ENCODE measurements at regions not wholly inside any gene's neighbourhood (a gene's known extent, or its start where the extent isn't known, plus 50 kb on each side); places are given as distances from the start of the nearest gene placed in this dataset.
A peak's percentile ranks its signal among the peaks of the same experiment; 100 is the strongest.
"Not testable (repeated sequence)": the region's sequence is repeated elsewhere in the genome, so short reads cannot be mapped to it uniquely, and the experiment has no call there.

DNA sequence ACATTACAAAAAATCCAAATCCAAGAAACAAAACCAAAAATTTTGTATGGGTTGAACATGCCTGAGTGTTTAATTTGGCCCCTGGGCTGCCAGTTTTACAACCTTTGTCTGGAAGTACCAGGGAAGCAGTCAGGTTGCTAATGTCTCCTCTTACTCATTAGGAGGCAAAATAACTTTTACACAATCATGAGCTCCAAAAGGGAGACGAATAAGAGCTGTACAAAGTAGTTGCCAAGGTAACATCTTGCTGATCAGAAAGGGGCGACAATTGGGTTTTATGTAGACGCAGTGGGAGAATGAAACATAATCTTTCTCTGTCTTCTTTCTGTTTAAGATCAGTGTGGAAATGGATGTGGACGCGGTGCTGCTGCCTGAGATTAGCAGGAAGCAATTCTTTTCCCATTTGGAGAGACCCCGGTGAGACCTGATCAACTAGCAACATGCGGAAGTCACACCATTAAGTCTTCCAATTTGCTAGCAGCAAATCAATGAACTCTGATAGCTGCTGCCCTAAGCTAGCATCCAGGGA is 90.7 kb upstream of the IGFBP7 start:
- intact Hi-C loops (cut with DNase I): no loop called here
- DNase-seq (ENCODE audit: low spot score): no peak

DNA sequence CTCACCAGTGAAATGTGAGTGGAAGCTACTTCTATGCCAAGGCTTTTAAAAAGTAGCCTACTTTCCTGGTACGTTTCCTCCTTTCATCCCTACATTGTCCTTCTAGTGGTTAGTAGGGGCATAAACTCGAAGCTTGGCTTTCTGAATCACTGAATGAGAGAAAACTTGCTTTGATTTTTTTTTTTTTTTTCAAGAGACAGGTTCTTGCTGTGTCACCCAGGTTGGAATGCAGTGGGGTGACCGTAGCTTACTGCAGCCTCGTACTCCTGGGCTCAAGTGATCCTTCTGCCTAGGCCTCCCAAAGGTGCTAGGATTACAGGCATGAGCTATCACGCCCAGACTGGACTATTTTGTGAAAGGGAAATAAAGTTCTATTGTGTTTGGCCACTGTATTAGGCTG is 89.1 kb upstream of the IGFBP7 start:
- DNase-seq (ENCODE audit: low spot score): no peak
- intact Hi-C loops (cut with DNase I): no loop called here

DNA sequence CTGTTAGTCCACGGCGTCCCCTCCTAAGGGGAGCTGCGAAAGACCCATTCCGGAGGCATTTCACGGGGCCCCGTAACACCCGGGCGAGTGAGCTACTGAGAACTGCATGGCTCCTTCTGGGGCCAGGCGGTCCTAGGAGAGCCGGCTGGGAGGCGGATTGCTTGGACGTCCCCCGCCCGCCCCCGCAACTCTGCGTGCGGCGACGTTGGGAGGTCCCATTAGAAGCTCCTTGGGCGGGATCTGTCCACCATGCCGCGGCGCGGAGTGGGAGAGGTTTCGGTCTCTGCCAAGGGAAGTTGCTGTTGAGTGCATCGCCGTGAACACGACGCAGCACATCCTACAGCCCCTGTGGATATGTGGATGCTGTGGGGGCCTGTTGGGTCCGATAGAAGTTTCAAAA is 85.4 kb upstream of the IGFBP7 start:
- no peak for DNase-seq (ENCODE audit: low spot score)

DNA sequence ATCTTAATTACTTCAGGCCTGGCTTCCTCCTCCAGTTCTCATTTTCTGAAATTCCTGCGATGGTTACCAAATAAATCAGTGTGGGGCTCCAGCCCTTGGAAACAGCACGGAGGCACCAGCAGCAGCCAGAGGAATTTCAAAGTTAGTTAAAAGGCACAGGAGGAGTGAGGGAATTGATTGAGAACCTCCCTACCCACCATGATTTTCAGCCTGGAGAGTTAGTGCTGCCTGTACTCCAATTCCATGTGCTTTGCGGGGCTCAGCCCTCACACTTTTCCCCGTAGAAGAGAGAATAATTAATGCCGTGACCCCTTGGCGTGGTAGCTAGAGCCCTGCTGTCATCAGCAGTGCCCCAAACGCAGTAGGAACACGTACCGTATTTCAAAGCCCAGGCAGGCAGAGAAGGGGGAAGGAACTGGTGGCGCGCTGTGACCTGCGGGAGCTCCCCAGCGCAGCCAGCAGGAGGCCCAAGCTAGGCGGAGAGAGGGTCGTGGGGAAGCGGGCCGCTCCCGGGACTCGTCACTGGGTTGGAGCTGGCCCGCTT is 84.0 kb upstream of the IGFBP7 start:
- DNase-seq (ENCODE audit: low spot score): no peak
- intact Hi-C loops (cut with DNase I): no loop called here

More for the DNA sequence above, 85.4 kb upstream of the IGFBP7 start:
- intact Hi-C loops (cut with DNase I): no loop called here

DNA sequence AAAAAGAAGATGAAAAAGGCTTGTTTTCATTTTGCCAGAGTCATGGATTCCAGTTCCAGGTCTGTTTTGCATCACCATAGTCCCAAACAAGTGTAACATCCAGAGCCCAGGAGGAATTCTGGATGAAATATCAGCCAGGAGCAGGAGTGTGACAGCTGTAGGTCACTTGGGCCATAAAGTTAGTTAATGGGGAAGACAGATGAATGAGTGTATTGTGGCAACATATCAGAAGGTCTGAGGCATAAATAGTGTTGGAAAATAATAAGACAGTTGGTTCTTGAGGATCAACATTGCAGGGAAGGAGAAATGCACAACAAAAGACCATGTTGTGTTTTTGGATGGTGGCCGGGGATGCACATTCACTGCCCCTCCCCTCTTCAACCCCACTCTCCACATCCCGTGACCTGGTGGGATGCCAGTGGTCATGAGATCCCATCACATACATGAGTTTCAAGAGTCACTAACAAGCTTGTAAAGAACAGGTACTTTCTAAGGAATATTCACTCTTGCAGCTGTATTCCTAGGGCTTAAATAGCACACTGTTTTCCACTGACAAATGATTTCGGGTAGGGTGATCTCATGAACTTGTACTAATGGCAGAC is 83.1 kb upstream of the IGFBP7 start:
- no peak for DNase-seq (ENCODE audit: low spot score)
- intact Hi-C loops (cut with DNase I): no loop called here

DNA sequence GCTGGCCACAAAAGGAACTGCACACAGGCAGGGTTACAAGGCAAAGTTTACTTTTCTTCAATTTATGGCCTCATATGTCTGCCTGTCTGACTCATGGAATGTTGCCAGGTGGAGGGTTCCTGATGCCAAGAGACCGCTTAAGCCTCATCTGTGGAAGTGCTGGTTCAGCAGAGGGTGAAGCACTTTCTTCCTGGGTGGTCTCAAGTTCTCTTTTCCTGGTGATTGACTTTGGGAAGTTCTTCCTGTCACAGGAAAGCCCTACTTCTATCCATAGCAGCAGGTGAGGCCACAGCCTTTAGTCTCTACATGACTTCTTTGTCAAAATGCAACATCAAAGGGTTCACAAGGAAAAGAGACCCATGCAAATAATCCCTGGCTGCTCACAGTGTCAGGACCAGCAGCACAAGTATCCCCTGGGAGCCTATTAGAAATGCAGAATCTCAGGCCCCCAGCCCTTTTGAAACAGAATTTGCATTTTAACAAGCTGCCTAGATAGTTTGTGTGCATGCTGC is 81.4 kb upstream of the IGFBP7 start:
- DNase-seq (ENCODE audit: low spot score): no peak
- intact Hi-C loops (cut with DNase I): no loop called here

DNA sequence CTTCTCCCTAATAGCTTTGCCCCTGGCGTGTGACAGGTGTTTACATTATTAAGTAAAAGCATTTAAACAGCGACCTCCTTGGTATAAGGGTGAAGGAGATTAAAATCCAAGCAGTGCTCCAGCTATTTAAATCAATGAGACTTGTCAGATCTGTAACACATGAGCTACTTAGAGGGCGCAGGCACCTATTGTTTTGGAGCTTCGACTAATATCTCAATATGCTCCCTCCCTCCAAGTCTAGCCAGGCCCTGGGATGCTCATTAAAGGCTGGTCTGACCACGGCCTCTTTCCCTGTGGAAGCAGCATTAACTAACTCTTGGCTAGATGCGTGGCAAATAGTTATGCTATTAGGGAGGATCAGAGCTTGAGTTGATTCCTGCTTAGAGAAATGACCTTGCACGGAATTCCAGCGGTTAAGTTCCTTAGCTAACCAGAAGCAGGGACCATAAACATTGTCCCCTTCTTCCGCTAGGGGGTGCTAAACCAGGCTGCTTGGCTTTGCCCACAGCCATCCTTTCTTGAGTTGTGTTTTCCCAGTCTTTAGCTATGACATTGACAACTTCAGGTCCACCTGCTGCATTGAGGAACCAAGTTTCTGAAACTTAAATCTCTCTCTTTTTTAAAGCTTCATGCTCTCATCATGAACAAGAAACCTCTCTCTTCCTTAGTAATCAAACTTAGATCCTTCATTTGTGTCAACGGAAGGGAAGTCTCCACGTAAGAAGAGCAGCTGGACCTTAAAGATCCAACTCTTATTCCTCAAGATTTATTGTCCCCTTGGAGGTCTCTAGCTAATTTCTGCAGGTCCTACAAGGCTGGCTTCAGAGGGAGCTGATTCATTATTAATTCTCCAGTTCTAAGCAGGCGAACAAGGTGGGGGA is 80.7 kb upstream of the IGFBP7 start:
- intact Hi-C loops (cut with DNase I): no loop called here

DNA sequence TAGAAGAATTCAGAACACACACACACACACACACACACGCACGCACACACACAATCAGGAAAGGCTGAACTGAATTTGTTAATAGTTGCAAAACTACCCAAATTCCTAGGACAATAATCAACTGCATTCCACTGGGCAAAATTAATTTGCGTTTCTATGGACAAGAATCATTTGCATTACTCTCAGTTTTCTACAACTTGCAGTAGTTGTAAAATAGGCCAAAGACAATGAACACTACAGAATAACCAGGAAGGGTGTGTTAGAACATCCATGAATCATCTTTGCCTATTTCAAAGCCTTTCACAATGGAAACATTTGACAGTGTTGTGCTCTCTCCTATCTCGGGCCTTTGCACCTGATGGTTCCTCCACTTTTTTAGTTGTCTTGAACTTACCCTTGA is 77.1 kb upstream of the IGFBP7 start:
- DNase-seq (ENCODE audit: low spot score): no peak
- intact Hi-C loops (cut with DNase I): no loop called here

More for the DNA sequence above, 80.7 kb upstream of the IGFBP7 start:
- no peak for DNase-seq (ENCODE audit: low spot score)

DNA sequence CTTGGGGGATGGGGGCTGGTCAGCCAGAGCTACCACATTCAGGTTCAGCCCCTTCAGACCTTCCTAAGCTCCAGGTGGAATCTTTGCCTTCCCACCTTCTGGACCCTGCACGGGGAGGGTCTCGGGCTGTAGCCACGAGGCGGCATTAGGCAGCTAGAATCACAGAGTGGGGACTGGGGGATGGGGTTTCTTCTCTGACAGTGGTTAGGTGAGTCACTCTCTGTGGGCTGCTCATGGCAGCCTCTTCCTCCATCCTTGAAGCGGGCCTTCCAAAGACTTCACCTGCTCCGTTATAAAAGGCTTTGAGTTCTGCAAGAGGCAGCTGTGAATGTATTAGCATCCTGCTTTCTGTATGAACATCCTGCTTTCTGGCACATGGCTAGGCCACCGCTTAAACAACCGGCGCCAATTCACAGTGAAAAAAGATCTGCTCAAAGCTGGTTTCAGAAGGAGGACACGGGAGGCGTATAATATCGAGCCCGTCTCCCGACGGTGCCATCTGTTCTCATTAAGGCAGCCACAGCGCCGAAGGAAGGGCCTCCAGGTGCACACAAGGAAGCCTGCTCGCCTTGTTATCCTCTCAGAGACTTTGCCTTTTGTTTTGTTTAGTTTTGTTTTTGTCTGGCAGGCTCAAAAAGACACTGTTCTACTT is 74.3 kb upstream of the IGFBP7 start:
- intact Hi-C loops (cut with DNase I): no loop called here
- no peak for DNase-seq (ENCODE audit: low spot score)

DNA sequence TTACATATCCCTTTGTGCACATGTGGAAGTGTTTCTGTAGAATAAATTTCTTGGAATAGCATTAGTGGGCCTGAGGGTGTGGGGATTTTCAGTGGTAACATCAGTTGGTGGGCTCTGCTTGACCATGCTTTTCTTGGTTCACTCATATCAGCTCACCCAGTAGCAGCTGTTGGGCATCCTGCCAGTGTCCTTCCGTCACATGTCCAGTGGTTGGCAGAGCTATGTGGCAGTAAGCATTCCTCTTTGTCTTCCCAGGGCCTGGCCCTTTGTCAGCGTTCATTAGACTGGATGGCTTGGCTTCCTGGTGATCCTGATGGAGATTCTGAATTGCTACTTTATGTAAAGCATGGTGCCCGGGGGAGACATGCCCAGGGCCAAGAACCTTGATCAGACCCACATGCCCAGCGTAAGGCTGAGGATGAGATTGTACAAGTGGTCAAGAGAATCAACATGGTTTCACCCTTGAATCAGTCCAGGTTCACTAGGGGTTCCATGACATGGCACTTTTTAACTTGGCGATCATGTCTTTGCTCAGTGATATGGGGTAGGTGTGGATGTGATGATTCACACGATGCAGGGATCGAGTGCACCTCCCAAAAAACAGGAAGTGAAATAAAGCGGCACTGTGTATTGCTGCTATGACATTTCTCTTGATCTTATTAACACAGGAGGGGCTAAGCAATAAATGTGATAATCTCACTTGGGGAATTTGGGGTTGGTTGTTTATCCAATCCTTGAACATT is 72.1 kb upstream of the IGFBP7 start:
- intact Hi-C loops (cut with DNase I): no loop called here

DNA sequence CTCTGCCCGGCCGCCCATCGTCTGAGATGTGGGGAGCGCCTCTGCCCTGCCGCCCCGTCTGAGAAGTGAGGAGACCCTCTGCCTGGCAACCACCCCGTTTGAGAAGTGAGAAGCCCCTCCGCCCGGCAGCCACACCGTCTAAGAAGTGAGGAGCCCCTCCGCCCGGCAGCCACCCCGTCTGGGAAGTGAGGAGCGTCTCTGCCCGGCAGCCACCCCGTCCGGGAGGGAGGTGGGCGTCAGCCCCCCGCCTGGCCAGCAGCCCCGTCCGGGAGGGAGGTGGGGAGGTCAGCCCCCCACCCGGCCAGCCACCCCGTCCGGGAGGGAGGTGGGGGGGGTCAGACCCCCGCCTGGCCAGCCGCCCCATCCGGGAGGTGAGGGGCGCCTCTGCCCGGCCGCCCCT is 63.0 kb upstream of the IGFBP7 start:
- intact Hi-C loops (cut with DNase I); DNase-seq (ENCODE audit: low spot score): not testable (repeated sequence)

More for the DNA sequence above, 72.1 kb upstream of the IGFBP7 start:
- DNase-seq (ENCODE audit: low spot score): no peak

DNA sequence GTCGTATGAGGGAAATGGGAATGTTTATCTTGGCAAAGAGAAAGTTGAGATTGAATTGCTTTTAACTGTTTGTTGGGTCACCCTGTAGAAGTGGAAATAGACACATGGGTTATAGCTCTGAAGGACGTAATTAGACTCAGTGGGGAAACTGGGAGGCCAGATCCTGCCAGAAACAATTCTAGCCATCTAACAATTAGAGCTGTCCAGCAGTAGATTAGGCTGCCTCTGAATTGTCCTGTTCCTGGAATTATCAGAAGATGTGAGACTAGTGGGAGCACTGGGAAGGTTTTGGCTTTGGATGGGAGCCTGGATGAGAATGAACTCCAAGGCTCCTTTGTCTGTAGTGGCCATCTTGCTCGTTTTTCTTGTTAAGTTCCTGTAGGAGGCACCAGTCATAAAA is 61.9 kb upstream of the IGFBP7 start:
- no peak for DNase-seq (ENCODE audit: low spot score)
- intact Hi-C loops (cut with DNase I): no loop called here

DNA sequence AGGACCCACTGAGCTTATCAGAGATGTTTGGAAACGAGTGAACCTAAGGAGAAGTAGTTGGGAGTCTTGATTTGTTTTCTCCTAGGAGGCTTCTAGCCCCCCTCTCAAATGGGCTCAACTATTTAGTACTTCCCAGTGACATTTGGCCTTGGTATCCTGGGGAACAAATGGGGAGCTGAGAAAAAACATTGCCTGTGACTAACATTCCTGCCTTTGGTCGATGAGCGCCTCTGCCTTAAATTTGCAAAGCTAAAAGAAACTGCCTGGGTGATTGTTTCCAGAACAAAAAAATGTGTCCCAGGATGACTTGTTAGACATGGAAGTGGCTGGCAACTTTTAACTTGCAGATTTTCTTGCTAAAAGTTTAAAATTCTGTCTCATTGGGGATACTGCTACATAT is 58.8 kb upstream of the IGFBP7 start:
- intact Hi-C loops (cut with DNase I): loop anchor here in 1 of 2 donors (10.0 kb wide), 1 partner anchor 266 kb away; no protein-coding TSS in a partner anchor

DNA sequence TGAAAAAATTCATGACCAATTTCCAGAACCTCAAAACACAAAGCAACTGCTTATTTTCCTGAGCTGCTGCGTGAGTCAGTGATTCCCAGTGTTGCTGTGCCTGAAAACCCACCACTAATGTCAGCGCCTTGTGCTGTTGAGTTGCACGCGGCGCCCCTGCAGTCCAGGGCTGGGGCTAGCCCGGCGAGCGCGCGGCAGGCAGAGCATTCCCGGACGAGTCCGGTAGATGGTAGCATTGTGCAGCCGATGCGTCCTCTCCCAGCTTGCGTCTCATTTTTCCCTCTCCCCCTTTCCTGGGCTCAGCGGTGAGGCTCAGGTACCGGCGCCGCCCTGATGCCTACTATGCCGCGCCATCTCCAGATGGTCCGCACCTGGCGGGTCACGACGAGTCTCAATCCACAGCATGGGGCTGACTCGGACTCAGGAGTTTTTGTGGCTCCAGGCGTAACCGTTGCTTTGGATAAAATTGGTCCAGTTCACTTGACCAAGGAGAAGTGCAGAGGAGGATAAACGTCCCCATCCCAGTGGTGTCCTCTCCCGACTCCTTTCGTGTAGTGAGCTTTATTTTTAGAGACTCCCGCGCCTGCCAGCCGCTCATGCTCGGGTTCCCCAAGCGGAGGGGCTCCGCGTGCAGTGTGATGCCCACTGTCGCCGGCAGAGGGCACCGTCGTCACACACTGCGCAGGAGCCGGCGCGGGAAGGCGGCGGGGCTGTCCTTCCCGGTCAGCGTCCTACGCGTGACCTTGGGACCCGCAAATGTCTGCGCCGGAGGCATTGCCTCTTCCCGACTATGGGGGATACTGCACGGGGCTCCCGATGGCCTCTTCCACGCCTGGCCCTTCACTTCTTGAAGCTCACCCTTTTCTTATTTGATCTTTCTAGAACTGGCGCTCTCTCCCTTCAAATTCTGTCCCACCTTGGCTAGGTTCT is 53.6 kb upstream of the IGFBP7 start:
- DNase-seq (ENCODE audit: low spot score): peak; percentile 93
- intact Hi-C loops (cut with DNase I): loop anchor here in 1 of 2 donors (10.0 kb wide), 1 partner anchor 271 kb away; no protein-coding TSS in a partner anchor

More for the DNA sequence above, 58.8 kb upstream of the IGFBP7 start:
- no peak for DNase-seq (ENCODE audit: low spot score)

DNA sequence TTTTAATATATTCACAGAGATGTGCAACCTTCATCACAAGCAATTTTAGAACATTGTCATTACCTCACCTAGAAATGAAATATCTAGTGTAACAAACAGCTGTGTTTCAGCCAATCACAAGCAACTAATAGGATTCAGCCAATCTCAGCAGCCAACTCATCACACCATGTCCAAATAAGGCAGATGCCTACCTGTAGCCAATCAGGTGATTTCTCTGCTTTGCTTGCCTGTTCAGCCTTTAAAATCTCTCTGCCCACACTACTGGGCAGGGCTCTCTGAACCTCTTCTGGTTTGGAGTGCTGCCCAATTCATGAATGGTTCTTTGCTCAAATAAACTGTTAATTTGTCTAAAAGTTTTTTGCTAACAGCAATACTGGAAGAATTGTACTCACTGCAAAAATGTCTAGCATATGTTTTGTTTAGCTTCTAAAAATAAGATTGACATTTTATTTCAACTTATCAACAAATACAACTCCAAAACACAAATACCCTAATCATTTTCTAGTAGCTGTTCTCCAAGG is 52.4 kb upstream of the IGFBP7 start:
- intact Hi-C loops (cut with DNase I): loop anchor here in 1 of 2 donors (10.0 kb wide), 1 partner anchor 272 kb away; no protein-coding TSS in a partner anchor

More for the DNA sequence above, 52.4 kb upstream of the IGFBP7 start:
- DNase-seq (ENCODE audit: low spot score): no peak

Data from posterior vena cava (tissue), 2 donors.